Astrocyte (in vitro differentiated cells and primary cell): ENCODE measurements at regions not wholly inside any gene's neighbourhood (a gene's known extent, or its start where the extent isn't known, plus 50 kb on each side); places are given as distances from the start of the nearest gene placed in this dataset.

Experiments used
- DNase-seq: peaks from one replicate; pipeline ENCODE4 v3.0.0-alpha.2; 2010; ENCODE audit warnings: low read depth
- FAIRE-seq: peaks from 2 replicates; lab custom pipeline; 2011; peaks lifted over from hg19 to GRCh38; lab: Jason Lieb, UNC
- H2AFZ ChIP-seq: 2 replicates; pipeline ENCODE4 v1.6.0; 2012; ENCODE audit warnings: low read depth, low read length, inconsistent platforms
- H3K27ac ChIP-seq: 2 replicates; pipeline ENCODE4 v1.5.1; 2011; ENCODE audit warnings: low read depth, low read length, inconsistent platforms
- H3K27me3 ChIP-seq: 2 replicates; pipeline ENCODE4 v1.6.0; 2011; ENCODE audit warnings: low read length, inconsistent platforms; ENCODE audit not compliant: insufficient read depth
- H3K36me3 ChIP-seq: 2 replicates; pipeline ENCODE4 v1.5.1; 2011; ENCODE audit warnings: low read length, inconsistent platforms; ENCODE audit not compliant: insufficient read depth
- H3K4me1 ChIP-seq: 2 replicates; pipeline ENCODE4 v1.5.1; 2011; ENCODE audit warnings: low read length, inconsistent platforms; ENCODE audit not compliant: insufficient read depth
- H3K4me2 ChIP-seq: 2 replicates; pipeline ENCODE4 v1.6.0; 2012; ENCODE audit warnings: low read length, inconsistent platforms
- H3K4me3 ChIP-seq: 2 replicates; pipeline ENCODE4 v1.5.1; 2011; ENCODE audit warnings: low read depth, mild to moderate bottlenecking, low read length, inconsistent platforms; ENCODE audit not compliant: insufficient read depth
- H3K79me2 ChIP-seq: 2 replicates; pipeline ENCODE4 v1.6.0; 2012; ENCODE audit warnings: mild to moderate bottlenecking, low read length, inconsistent platforms; ENCODE audit not compliant: insufficient read depth
- H3K9ac ChIP-seq: 2 replicates; pipeline ENCODE4 v1.6.0; 2012; ENCODE audit warnings: mild to moderate bottlenecking, low read length, inconsistent platforms
- H3K9me3 ChIP-seq: 2 replicates; pipeline ENCODE4 v1.5.1; 2012; ENCODE audit warnings: low read depth, mild to moderate bottlenecking, low read length, inconsistent platforms; ENCODE audit not compliant: insufficient read depth
- H4K20me1 ChIP-seq: 2 replicates; pipeline ENCODE4 v1.6.0; 2012; ENCODE audit warnings: low read length, inconsistent platforms; ENCODE audit not compliant: insufficient read depth
- H3K27ac Mint-ChIP-seq: one replicate; pipeline ENCODE4 v1.8.0; 2021; ENCODE audit warnings: mild to moderate bottlenecking, mixed read lengths; ENCODE audit not compliant: unreplicated experiment
- H3K27me3 Mint-ChIP-seq: one replicate; pipeline ENCODE4 v1.8.0; 2021; ENCODE audit warnings: low read depth, mixed read lengths; ENCODE audit not compliant: unreplicated experiment
- H3K36me3 Mint-ChIP-seq: one replicate; pipeline ENCODE4 v1.8.0; 2021; ENCODE audit warnings: low read depth, mixed read lengths; ENCODE audit not compliant: unreplicated experiment
- H3K4me1 Mint-ChIP-seq: one replicate; pipeline ENCODE4 v1.8.0; 2021; ENCODE audit warnings: low read depth, mixed read lengths; ENCODE audit not compliant: unreplicated experiment
- H3K4me3 Mint-ChIP-seq: one replicate; pipeline ENCODE4 v1.8.0; 2021; ENCODE audit warnings: mild to moderate bottlenecking, moderate library complexity, mixed read lengths; ENCODE audit not compliant: unreplicated experiment
- H3K9me3 Mint-ChIP-seq: one replicate; pipeline ENCODE4 v1.8.0; 2021; ENCODE audit warnings: mild to moderate bottlenecking, mixed read lengths; ENCODE audit not compliant: unreplicated experiment
- EZH2 ChIP-seq: IDR thresholded peaks from 2 replicates; pipeline ENCODE4 v1.6.1; 2012; ENCODE audit warnings: mild to moderate bottlenecking, low read length, inconsistent platforms; ENCODE audit not compliant: insufficient read depth
- TF ChIP-seq, protein P1 (sequence below): IDR thresholded peaks from 2 replicates; pipeline ENCODE4 v1.5.1; 2011; ENCODE audit warnings: low read depth, mild to moderate bottlenecking, inconsistent platforms, low read length, moderate library complexity; ENCODE audit not compliant: insufficient read depth

DNA sequence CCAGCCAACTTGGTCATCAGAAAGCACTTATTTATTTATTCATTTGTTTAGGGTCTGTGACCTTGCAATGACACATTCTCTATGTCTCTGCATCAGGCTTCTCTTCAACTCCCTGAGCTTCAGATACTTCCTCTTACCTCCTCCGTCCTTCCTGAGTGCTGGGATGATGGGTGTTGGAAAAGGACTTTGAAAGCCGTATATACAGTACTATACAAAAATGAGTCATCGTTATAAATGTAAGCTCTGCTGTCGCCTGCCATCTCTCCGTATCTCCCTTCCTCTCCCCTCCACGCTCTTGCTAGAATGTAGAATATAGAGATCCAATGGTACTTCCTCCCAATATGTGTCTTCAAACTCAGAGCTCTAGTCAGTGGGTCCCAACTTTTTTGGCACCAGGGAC lies 91.9 kb upstream of the SALL4 start:
- Histone ChIP-seq H3K27ac (no peak overlapping the region), H3K27me3 (no peaks in the 10 kb centered on the region), H3K9me3 (no peaks in the 10 kb centered on the region), H3K9ac (no peak overlapping the region), H3K4me1 (no peaks in the 10 kb centered on the region), H4K20me1 (no peaks in the 10 kb centered on the region), H3K36me3 (no peaks in the 10 kb centered on the region), H3K4me2 (no peak overlapping the region), H3K79me2 (no peaks in the 10 kb centered on the region), H3K4me3 (no peak overlapping the region), H2AFZ (no peak overlapping the region)
- H3K27me3 Mint-ChIP-seq, result no peaks in the 10 kb centered on the region
- H3K4me1 Mint-ChIP-seq, result no peaks in the 10 kb centered on the region
- H3K27ac Mint-ChIP-seq, result no peak overlapping the region
- no peak overlapping the region for H3K4me3 Mint-ChIP-seq
- H3K36me3 Mint-ChIP-seq, result no peaks in the 10 kb centered on the region
- H3K9me3 Mint-ChIP-seq, result peaks cover 2% of the 10 kb centered on the region
- FAIRE-seq (no peak), DNase-seq (no peak)
- TF ChIP-seq, protein P1, sequence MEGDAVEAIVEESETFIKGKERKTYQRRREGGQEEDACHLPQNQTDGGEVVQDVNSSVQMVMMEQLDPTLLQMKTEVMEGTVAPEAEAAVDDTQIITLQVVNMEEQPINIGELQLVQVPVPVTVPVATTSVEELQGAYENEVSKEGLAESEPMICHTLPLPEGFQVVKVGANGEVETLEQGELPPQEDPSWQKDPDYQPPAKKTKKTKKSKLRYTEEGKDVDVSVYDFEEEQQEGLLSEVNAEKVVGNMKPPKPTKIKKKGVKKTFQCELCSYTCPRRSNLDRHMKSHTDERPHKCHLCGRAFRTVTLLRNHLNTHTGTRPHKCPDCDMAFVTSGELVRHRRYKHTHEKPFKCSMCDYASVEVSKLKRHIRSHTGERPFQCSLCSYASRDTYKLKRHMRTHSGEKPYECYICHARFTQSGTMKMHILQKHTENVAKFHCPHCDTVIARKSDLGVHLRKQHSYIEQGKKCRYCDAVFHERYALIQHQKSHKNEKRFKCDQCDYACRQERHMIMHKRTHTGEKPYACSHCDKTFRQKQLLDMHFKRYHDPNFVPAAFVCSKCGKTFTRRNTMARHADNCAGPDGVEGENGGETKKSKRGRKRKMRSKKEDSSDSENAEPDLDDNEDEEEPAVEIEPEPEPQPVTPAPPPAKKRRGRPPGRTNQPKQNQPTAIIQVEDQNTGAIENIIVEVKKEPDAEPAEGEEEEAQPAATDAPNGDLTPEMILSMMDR, result no peak
- TF ChIP-seq EZH2, result no peak

DNA sequence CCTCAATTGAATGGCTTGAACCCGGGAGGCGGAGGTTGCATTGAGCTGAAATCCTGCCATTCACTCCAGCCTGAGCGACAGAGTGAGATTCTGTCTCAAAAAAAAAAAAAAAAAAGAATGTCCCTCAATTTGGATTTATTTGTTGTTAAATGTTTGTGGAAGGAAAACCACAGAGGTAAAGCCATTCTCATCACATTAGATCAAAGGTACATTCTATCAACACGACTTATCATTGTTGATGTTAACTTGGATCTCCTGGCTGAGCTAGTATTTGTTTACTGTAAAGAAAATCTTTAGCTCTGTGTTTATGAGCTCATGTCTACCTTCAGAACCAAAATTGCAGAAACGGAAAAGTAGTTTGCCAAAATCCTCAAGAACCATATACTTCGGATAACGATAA lies 91.4 kb upstream of the SALL4 start:
- Histone ChIP-seq H3K36me3 (no peaks in the 10 kb centered on the region), H2AFZ (no peak overlapping the region), H3K4me2 (no peak overlapping the region), H3K9me3 (no peaks in the 10 kb centered on the region), H3K4me1 (no peaks in the 10 kb centered on the region), H3K4me3 (no peak overlapping the region), H4K20me1 (no peaks in the 10 kb centered on the region), H3K9ac (no peak overlapping the region), H3K27ac (no peak overlapping the region), H3K79me2 (no peaks in the 10 kb centered on the region), H3K27me3 (no peaks in the 10 kb centered on the region)
- Mint-ChIP-seq H3K4me1 (no peaks in the 10 kb centered on the region), H3K9me3 (peaks cover 2% of the 10 kb centered on the region), H3K36me3 (no peaks in the 10 kb centered on the region), H3K4me3 (no peak overlapping the region), H3K27me3 (no peaks in the 10 kb centered on the region), H3K27ac (no peak overlapping the region)
- no peak for TF ChIP-seq EZH2
- TF ChIP-seq, protein P1, result no peak
- FAIRE-seq (no peak), DNase-seq (no peak)

- Histone ChIP-seq H3K27ac (no peak overlapping the region), H3K79me2 (no peaks in the 10 kb centered on the region), H3K9ac (no peak overlapping the region), H3K4me1 (no peaks in the 10 kb centered on the region), H3K9me3 (no peaks in the 10 kb centered on the region), H4K20me1 (no peaks in the 10 kb centered on the region), H2AFZ (no peak overlapping the region), H3K4me3 (no peak overlapping the region), H3K4me2 (no peak overlapping the region), H3K27me3 (no peaks in the 10 kb centered on the region), H3K36me3 (no peaks in the 10 kb centered on the region)
- FAIRE-seq, result no peak
- Mint-ChIP-seq H3K9me3 (peaks cover 2% of the 10 kb centered on the region), H3K4me1 (no peaks in the 10 kb centered on the region), H3K4me3 (no peak overlapping the region), H3K27ac (no peak overlapping the region), H3K27me3 (no peaks in the 10 kb centered on the region), H3K36me3 (no peaks in the 10 kb centered on the region)
- TF ChIP-seq, protein P1, result no peak
- no peak for TF ChIP-seq EZH2
- DNase-seq, result no peak
These were observed 87.7 kb upstream of the SALL4 start for GRCh38 chr20:51890003-51890402.
